GM18520 (cell line): ENCODE measurements at regions not wholly inside any gene's neighbourhood (a gene's known extent, or its start where the extent isn't known, plus 50 kb on each side); places are given as distances from the start of the nearest gene placed in this dataset.
"Not testable (repeated sequence)": the region's sequence is repeated elsewhere in the genome, so short reads cannot be mapped to it uniquely, and the experiment has no call there.

ENCODE experiments used
- ATAC-seq: cut with Tn5 transposase; IDR thresholded peaks from one replicate; pipeline ENCODE4 v1.9.1; 2021; ENCODE audit not compliant: unreplicated experiment

DNA sequence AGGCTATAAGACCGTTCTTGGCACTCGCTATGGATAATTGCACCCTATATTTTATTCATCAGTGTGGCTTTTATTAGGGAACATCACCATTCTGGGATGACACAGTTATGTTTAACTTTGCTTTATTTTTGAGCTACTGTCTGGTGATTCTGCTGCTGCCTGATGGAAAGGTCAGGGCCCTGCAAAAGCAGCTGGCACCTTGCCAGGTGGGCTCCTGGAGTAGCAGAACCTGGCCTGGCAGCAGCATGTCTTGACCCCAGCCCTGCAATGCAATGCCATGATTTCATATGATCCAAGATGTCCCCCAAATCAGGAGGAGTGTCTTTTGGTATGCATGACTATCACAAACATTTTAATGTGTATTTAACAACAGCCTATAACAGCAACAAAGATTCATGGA is 228.4 kb upstream of the RSPO3 start:
- no peak for ATAC-seq

DNA sequence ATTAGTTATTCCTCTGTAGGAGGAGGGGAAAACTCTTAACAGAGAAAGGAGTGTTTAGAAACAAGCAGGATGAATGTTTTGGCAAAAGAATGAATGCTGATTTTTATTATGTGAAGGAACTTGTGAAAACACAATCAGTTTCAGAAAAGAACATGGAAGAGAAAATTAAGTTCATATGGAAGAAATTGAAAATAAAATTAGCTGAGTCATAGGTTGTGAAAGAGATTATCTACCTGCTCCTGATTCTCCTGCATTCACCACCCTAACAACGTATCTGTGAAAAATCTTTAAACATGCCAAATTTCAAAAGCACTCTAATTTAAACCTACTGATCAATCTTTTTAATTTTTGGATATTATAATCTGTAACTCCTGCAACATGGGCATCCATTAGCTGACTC is 227.3 kb upstream of the RSPO3 start:
- no peak for ATAC-seq

DNA sequence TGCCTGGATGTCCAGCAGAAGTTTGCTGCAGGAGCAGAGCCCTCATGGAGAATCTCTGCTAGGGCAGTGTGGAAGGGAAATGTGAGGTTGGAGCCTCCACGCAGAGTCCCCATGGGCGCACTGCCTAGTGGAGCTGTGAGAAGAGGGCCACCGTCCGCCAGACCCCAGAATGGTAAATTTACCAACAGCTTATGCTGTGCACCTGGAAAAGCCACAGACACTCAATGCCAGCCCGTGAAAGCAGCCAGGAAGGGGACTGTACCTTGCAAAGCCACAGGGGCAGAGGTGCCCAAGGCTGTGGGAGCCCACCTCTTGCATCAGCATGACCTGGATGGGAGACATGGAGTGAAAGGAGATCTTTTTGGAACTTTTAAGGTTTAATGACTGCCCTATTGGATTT is 225.6 kb upstream of the RSPO3 start:
- ATAC-seq: not testable (repeated sequence)

DNA sequence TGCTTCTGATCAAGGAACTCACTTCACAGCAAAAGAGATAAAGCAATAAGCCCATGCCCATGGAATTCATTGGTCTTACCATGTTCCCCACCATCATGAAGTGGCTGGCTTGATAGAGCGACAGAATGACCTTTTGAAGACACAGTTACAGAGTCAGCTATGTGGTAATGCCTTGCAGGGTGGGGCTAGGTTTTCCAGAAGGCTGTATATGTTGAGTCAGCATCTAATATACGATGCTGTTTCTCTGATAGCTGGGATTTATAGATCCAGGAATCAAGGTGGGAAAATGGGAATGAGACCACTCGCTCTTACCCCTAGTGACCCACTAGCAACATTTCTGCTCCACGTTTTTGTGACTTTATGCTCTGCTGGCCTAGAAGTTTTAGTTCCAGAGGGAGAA is 220.7 kb upstream of the RSPO3 start:
- ATAC-seq: no peak

DNA sequence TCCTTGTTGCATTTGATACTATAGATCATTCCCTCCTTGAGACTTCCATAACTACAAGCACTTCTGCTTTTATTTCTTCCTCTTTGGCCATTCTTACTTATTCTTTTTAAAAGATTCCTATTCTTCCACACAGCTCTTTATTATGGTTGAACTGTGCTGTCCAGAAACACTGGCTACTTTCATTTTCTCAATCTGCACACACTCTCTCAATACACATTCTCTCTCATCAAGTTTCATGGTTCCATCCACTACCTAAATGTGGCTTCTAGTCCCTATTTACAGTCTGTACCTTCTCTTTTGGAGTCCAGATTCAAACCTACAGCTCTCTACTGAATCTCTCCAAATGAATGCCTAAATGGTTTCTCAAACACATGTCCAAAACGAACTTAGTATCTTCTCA is 214.3 kb upstream of the RSPO3 start:
- ATAC-seq: no peak

DNA sequence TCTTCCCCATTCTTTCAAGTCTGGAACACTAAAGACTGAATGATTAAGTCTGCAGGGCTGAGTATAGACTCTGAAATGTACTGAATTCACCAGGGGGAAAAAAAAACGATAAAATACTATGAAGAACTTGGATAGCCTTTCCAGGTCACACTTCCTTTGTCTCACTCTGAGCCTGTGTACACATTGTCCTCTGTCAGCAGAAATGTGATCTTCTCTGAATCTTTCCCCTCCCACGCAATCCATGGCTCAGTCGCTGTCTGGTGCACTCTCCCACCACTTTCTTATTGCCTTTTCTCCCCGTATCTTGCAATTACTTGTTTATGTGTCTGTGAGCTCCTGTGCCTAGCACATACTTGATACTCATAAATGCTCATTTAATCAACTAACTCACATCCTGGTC is 212.6 kb upstream of the RSPO3 start:
- ATAC-seq: no peak

DNA sequence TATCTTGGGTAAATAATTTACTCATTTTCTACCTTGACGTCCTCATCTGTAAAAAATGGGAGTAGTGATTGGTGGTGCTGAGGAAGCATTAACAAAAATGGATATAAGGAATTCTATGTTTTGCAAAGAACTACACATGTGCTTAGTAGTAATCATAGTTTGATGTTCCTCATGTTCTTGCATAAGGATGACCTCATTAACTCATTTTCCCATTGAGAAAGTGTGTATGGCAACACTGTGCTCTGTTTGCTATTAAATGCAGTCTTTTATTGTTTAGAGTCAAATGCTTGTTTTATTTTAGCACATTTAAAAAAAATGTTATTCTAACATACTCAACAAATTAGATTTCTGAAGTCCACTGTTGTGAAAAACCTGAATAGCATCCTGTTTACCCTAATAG is 211.2 kb upstream of the RSPO3 start:
- ATAC-seq: no peak

DNA sequence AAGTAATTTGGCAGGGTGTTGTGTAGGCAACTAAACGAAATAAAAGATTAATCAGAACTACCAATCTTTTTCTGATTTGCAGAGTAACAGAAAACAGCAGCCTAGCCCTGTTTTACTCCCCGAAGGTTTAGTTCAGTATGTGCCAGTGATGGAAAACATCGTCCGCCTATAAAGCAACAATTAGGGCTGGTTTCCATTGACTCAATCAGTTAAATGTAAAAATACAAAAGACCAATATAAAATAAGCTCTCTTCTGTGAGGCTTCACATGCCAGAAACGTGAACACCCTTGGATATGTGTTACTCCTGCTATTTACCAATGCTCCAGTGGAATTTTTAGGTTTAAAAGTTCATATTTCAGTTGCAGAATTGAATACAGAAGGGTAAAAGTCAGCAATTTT is 210.5 kb upstream of the RSPO3 start:
- ATAC-seq: no peak

DNA sequence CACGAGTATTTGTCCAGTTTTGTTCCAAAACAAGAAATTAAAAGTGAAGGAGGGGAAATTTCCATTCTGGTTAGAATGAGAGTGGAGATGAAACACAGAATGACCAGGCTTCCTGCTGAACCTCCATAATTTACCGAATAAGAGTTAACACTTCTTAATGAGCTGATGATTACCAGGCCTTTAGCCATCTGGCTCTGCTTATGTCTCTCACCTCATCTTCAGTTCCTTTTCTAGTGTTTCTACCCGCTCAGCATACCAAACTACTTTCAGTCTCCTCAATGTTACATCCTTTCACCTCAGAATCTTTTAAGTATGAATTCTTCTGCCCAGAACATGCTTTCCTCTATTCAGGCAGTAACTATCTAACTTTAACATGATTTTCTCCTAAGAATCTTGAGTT is 209.0 kb upstream of the RSPO3 start:
- ATAC-seq: no peak

DNA sequence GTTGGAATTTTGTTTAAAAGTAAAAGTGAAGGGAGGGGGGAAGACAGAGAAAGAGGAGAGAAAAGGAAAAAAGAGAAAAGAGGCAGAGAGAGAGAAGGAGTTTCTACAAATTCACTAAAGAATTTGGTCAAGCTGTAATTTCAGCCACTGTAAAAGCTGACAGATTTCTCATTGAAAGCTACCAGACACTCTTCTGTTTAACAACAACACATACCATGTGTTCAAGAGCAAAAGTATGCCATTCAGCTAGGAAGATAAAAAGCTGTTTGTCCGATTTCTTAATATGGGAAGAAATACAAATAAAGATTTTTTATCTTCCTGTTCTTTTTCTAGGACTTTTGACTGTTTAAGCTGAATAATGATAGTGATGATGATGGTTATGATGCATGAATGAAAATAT is 204.8 kb upstream of the RSPO3 start:
- ATAC-seq: no peak

DNA sequence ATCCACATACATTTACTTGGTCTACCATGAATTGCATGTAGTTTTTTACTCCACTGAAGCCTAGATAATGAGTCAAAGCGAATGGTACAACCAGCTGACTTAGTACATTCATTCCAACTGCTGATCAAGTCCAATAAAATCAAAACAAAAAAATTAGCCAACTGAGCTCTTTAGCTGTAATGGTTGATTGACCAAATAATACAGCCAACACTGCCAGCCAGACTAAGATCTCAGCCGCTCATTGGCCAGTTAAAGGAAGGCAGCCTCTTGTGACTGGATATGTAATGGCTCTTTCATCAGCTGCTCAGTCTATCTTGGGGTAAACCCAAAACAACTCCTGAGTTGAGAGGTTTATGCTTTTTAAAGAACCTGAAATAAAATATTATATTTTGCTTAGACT is 204.3 kb upstream of the RSPO3 start:
- no peak for ATAC-seq

DNA sequence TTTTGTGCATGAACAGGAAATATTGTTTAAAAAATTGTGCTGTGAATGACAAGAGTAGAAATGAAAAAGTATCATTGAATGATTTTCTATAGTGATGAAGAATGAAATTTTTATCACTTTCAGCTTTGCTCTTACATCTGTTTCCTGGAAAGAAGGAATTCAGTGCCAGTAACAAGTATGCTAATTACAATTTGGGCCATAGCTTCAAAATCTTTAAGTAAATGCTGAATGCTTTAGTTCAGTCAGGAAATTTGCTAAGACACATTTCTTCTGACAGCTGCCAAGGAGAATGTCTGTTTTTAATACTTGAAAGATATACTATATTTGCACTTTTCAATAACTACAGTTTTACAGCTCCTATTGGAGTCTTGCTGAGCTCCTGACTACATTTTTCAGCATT is 203.7 kb upstream of the RSPO3 start:
- ATAC-seq: no peak

DNA sequence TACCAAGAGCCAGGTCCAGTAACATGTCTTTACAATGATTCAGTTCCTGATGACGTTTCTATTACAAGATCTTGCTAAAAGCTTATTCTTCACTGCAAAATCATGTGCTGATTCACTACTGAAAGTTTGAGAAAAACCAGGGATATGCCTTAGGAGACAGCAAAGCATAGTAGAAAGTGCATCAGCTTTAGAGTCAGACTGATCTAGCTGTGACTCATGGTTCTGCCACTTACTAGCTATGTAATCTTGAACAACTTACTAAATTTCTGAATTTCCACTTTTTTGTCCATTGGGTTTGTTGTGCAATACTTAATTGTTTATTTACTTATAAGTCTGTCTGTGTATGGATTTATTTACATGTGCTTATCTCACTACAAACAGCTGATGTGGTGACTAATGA is 198.5 kb upstream of the RSPO3 start:
- ATAC-seq: no peak

DNA sequence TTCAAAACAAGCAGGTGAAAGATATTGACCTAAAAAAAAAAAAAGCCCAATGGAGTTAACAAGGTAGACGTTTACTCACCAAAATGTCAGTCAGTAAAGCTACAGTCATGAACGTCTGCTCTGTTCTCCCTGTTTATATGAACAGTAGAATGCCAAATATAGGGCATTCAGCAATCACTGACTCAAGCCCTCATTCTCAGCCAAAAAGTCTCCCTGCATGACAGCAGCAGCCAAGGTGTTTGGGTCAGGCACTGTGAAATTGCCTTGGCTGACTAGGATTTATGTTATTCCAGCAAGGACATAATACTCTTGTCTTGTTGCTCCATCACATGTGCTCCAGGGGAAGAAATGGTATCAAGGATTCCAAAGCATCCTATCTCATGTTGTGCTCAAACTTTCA is 194.7 kb upstream of the RSPO3 start:
- ATAC-seq: no peak

DNA sequence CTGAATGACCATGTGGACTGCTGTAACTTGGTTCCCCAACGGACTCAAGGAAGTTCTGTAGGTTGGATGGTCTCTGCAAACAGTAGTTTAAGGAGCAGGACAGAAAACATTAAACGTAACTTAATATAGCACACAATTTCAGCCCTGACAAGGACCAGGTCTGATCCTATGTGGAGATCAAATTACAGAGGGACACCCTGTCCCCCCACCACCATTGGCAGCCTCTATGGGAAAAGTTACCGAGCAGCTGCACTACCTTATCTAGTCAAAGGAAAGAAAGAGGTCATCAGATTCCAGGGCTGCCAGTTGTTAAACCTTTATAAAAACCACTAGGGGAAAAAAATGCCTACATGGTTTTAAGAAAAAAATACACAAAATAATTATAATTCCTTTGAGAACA is 191.5 kb upstream of the RSPO3 start:
- no peak for ATAC-seq

DNA sequence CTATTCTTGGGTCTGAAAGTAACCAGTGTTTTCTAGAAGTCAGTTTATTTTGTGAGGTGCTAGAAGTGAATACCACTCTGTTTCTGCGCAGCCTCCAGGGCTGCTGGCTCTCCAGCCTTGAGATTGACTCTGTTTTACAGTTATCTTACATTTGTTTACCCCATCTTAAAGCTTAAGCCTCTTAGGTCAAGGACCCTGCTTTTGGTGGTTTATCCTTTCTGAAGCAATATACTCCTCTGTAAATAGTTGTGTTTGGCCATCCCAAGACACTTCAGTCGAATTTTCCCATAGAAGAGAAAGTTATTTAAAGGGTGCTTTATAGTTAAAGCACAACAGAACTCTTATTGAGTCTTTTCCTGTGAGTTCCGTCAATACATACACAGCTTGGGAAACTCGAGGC is 190.6 kb upstream of the RSPO3 start:
- no peak for ATAC-seq

DNA sequence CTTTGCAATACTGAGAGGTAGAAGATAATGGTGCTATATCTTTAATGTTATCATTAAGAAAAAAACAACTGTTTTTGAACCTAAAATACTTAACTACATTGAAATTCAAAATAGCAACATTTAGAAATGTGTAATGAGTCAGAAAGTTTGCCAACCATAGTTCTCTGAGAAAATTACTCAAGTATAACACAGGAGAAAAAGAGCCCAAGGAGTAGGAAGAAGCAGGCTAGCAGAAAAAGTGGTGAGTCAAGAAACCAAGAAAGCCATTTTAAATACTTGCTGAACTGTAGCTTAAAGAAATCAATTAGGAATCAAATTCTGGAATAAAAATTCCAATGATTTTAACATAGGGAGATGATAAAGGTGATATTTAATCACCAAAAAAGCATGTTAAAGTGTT is 181.0 kb upstream of the RSPO3 start:
- no peak for ATAC-seq

DNA sequence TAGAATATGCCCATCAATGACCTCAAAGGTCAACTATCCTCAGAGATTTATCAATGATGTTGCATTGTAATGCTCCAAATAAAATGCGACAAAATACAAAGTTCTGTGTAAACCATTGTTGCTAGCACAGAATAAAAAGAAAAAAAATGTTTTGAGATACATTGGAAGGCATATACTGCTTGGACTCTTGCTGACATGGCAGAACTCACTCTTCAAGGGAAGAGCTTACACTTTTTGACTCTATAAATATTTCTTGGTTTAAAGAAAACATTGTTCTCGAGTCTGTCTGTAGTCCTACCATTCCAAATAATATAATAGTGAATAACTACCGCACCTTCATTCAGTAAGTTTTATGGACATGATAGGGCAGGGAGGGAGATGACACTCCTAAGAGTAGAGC is 178.7 kb upstream of the RSPO3 start:
- no peak for ATAC-seq

DNA sequence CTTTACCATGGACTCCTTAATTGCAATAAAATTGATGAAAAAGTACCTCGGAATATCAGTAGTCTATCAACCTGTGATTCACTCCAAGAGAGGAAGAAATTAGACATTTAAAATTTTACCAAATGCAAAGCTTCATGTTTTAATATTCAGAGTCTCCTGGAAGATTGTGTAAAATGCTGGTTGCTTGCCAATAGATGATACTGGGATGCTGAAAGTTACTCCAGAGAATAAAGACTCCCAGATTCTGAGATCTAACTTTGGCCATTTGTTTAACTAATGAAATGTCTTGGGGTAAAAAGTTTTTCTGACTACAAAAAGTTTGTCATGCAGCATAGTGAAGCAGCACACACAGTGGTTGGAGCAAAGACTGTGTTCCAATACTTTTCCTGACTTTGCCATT is 176.7 kb upstream of the RSPO3 start:
- no peak for ATAC-seq

DNA sequence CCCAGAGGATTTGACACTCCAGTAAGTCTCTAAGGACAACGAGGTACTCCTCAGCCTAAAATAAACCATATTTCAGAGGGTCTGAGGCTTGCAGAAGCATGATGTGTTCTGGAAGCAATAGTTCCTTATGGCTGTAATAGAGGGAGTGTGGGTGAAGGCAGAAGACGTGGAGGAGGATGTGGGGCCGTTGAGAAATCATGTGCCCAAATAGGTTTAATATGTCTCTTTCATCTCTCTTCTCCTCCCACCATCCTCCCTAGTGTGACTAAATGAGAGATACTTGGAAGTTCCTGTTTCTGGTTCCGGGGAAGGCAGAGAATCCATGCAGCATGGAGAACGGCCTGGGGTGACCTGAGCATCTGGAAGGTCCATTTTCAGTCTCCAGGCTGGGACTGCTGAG is 174.0 kb upstream of the RSPO3 start:
- no peak for ATAC-seq

DNA sequence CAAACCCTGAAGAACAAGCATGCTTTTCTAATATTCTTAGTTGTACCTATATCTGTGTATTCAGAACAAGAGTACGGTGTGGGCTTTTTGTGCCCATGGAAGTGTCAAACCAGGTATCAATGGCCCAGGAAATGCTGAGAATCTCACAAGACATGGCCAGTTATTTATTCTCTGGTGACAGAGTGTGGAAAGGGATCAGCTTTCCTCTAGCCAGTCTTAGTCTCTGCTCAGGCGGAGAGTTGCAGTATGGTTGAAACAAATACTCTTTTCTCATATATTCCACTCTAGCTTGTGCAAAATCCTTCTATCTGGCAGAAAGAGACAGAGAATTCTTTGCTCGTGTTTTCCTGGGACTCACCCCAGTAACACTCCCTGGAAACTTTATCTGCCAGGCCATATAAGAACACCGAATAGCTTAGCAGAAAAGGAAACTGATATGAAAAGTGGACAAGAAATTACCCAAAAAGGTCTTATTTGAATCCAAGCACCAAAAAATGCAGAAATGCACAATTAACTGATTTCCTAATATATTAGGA is 173.3 kb upstream of the RSPO3 start:
- ATAC-seq: no peak

DNA sequence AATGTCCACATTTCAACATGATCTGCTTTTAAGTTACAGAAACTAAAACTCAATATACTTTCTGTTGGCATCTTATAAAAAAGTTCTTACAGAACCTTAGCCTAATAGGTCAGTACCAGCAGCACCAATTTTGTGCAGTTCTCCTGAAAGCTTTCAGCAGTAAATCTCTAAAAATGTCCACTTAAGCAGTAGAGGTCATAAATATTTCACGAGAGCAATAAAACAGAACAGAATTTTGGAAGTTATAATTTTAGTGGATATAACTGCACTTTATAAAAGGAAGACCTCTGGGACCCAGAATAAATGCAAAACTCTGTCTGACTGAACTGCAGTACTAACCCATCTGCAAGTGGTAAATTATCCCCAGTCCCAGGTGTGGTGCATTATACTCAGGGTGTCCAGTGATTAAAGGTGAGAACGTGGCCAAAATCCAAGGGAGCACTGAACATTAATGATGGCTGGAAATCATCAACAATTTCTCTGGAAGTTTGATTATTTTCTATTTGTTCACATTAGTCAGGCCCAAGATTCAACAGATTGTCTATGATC is 172.6 kb upstream of the RSPO3 start:
- no peak for ATAC-seq

DNA sequence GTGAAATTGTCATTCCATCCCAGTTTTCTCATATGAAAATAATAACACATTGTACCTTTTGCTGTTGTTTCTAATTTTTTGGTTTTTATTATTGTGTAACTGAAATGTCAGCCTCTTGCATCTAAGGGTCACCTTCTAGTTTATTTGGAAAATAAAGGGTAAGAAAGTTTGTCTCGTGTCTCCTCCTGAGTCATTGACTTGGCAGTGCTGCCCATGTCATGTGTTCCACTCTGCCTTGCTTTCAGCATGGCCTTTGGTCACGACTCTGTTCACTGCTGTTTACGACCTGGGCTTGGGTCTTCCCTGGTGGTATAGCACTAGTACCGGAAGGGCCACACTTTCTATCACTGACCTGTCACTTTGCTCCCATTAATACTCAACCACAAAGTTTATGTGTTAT is 171.4 kb upstream of the RSPO3 start:
- ATAC-seq: no peak

DNA sequence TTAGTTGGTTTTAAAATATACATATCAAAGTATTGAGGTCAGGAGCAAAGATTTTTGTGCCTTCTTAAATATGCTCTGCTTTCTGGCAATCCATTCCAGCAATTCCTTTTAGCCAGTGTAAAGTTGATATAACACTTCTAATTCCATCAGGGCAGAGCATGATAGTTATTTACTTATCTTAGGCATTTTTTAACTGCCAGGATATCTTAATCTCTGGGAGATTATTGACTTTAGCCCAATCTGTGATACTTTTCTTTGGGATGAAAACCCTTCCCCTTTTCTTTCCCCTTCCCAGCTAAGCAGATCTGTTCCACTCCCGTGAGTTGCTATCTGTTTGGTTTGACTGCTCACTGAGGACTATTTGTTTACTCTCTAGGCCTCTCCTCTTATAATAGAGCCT is 168.7 kb upstream of the RSPO3 start:
- ATAC-seq: no peak
